Left lung (tissue), 4 donors: ENCODE measurements at regions not wholly inside any gene's neighbourhood (a gene's known extent, or its start where the extent isn't known, plus 50 kb on each side); places are given as distances from the start of the nearest gene placed in this dataset.

Experiments
- ATAC-seq: fragments of 200-7000 bp; cut with Tn5 transposase; one replicate; pipeline ENCODE4 v1.9.1; 2020; ENCODE audit warnings: moderate library complexity
- DNase-seq, 4 donors: peaks; one replicate each; pipeline ENCODE4 v3.0.0-alpha.2; 2013 to 2020
- H3K27ac ChIP-seq, 2 donors: fragments of 200-600 bp; sonication (generic) in 1 of 2; one replicate each; pipeline versions ENCODE4 v1.5.0 to v1.8.0; 2020 to 2021
- H3K27me3 ChIP-seq, 2 donors: fragments of 200-600 bp; sonication (generic) in 1 of 2; one replicate each; pipeline versions ENCODE4 v1.5.0 to v1.8.0; 2020 to 2021
- H3K36me3 ChIP-seq, 2 donors: fragments of 200-600 bp; sonication (generic) in 1 of 2; one replicate each; pipeline versions ENCODE4 v1.5.0 to v1.8.0; 2020 to 2021
- H3K4me1 ChIP-seq, 2 donors: fragments of 200-600 bp; one replicate each; pipeline ENCODE4 v1.8.0; 2021
- H3K4me3 ChIP-seq, 2 donors: fragments of 200-600 bp; sonication (generic) in 1 of 2; one replicate each; pipeline versions ENCODE4 v1.5.0 to v1.8.0; 2020 to 2021; ENCODE audit warnings: mild to moderate bottlenecking in 1 of 2
- H3K9me3 ChIP-seq, 2 donors: fragments of 200-600 bp; sonication (generic) in 1 of 2; one replicate each; pipeline versions ENCODE4 v1.5.0 to v1.8.0; 2020 to 2021
- CTCF ChIP-seq, 2 donors: fragments of 200-600 bp; sonication (generic) in 1 of 2; IDR thresholded peaks; one replicate each; pipeline versions ENCODE4 v1.5.0 to v1.8.0; 2021; ENCODE audit warnings: antibody characterized with exemption in 2 of 2
- intact Hi-C, 2 donors: fragments of 100-400 bp; cut with DNase I; formaldehyde crosslinking; loops; one replicate each; pipeline versions ENCODE4 v1.11.2 to v1.14.2; 2022
- donor health status: DM: no; HTN: yes; CAD: no.
- donor health status: DM: no; HTN: no; CAD: no.

DNA sequence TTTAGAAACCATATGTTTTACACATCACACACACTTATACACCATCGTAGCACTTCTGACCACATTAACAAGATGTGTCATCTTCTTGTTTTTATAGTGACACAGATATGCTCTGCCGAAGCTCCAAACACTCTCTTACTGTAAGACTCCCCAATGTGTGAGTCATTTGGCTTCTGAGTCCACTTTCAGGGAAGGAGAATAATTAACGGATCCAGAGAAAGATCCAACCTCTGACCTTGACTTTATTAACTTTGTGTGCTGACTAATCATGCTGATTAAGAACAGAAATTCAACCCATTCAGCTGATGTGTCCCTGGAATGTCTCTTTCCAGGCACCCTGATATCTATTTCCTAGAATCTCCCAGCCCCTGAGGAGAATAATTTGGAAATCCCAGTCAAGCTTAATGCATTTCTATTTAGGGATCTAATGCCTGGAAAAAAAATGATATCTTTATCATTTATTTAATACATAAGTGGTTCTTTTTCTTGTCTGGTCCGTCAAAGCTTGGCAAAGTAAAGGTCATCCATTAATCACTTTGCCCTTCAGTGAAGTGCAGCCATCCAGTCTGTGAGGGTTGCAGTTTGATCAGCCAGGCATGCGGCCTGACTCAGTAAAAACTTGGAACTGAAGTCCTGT, 615.8 kb upstream of the SYT4 start:
- H3K4me3 ChIP-seq, result no peak overlapping the region
- peak; percentile 70 for ATAC-seq
- intact Hi-C loops, result no loop called here
- no peak for DNase-seq
- no peaks in the 10 kb centered on the region for H3K27me3 ChIP-seq
- no peak overlapping the region for H3K27ac ChIP-seq
- H3K4me1 ChIP-seq, result no peaks in the 10 kb centered on the region
- H3K9me3 ChIP-seq, result no peaks in the 10 kb centered on the region
- H3K36me3 ChIP-seq, result no peaks in the 10 kb centered on the region
- TF ChIP-seq CTCF (IDR thresholded peaks at IDR 0.05), result no peak

GRCh38 chr18:43904209-43904837, 627.0 kb upstream of the SYT4 start:
- H3K36me3 ChIP-seq, result no peaks in the 10 kb centered on the region
- no peak for DNase-seq
- no peak overlapping the region for H3K4me3 ChIP-seq
- H3K9me3 ChIP-seq, result no peaks in the 10 kb centered on the region
- H3K27me3 ChIP-seq, result no peaks in the 10 kb centered on the region
- no peaks in the 10 kb centered on the region for H3K4me1 ChIP-seq
- ATAC-seq, result no peak
- no peak overlapping the region for H3K27ac ChIP-seq
- no peak for TF ChIP-seq CTCF (IDR thresholded peaks at IDR 0.05)
- intact Hi-C loops, result no loop called here

DNA sequence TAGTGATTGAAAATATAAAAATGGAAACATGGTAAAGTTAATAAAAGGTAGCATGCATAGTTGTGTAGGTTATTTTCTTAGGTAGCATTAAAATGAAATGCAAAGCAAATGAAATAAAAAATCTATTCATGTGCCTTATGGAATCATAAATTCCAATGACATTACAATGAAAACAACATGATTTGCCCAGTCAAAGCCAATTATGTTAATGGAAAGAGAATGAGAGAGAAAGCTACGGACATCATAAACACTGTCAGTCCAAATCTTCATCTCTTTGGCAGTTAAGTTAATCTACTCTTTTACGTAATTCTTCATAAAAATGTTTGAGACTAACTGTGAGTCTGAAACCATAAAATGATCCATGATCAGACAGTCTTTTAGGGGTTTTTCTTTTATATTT, 636.7 kb upstream of the SYT4 start:
- TF ChIP-seq CTCF (IDR thresholded peaks at IDR 0.05), result no peak
- H3K4me3 ChIP-seq, result no peak overlapping the region
- no peaks in the 10 kb centered on the region for H3K4me1 ChIP-seq
- no peaks in the 10 kb centered on the region for H3K9me3 ChIP-seq
- no peak overlapping the region for H3K27ac ChIP-seq
- no peaks in the 10 kb centered on the region for H3K36me3 ChIP-seq
- no peak for DNase-seq
- intact Hi-C loops, result no loop called here
- no peaks in the 10 kb centered on the region for H3K27me3 ChIP-seq
- no peak for ATAC-seq

DNA sequence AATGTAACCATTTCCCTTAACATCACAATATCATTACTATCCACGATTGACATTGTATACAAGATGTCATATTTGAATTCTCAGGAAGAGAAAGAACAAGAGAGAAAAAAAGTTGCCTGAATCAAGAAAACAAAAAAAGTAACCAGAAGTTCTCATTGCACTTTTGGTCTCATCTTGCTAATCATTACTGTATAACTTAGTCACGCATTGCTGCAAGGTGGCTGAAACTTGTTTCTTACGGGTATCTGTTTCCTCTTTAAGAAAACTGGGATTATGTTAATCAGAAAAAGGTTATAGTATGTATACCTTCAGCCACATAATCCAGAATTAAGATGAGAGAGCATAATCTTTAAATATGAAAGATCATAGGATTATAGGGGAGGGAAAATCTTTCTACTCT, 639.7 kb upstream of the SYT4 start:
- Histone ChIP-seq H3K36me3 (no peaks in the 10 kb centered on the region), H3K27me3 (no peaks in the 10 kb centered on the region), H3K27ac (no peak overlapping the region), H3K9me3 (no peaks in the 10 kb centered on the region), H3K4me1 (no peaks in the 10 kb centered on the region), H3K4me3 (no peak overlapping the region)
- TF ChIP-seq CTCF (IDR thresholded peaks at IDR 0.05), result no peak
- intact Hi-C loops, result no loop called here
- ATAC-seq (no peak), DNase-seq (no peak)

GRCh38 chr18:43917520-43917919, 640.2 kb upstream of the SYT4 start:
- Histone ChIP-seq H3K36me3 (no peaks in the 10 kb centered on the region), H3K4me3 (no peak overlapping the region), H3K27ac (no peak overlapping the region), H3K27me3 (no peaks in the 10 kb centered on the region), H3K4me1 (no peaks in the 10 kb centered on the region), H3K9me3 (no peaks in the 10 kb centered on the region)
- DNase-seq, result no peak
- no peak for TF ChIP-seq CTCF (IDR thresholded peaks at IDR 0.05)
- ATAC-seq, result no peak
- intact Hi-C loops, result no loop called here
